ENCODE measurements at regions not wholly inside any gene's neighbourhood (a gene's known extent, or its start where the extent isn't known, plus 50 kb on each side); places are given as distances from the start of the nearest gene placed in this dataset.
"Not testable (repeated sequence)": the region's sequence is repeated elsewhere in the genome, so short reads cannot be mapped to it uniquely, and the experiment has no call there.

DNA sequence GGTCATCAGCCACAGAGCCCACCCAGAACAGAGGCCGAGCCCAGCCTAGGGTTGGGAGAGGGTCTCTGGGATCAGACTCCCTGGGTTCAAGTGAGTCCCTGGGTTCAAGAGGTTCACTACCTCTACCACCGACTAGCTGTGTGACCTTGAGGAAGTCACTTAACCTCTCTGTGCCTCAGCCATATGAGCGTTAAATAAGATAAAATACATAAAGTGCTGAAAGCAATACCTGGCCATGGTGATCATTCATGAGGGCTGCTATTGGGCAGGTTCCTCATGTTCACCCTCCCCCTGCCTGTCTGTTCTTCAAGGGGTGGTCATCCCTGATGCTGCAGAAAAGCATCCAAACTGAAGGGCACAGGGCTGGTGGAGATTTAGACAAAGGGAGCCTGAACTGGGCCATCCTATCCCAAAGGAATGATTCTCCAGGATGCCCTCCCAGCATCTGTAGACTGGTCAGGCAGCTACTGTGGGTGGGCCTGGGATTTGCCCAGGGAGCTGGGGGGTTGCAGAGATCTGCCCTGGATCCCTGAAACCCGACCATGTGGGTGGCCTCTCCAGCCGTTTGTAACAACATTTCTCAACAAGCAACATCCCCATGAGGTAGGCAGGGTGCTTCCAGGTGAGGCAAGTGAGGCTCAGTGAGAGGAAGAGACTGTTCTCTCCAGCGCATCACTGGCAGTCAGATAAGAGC, 196.6 kb downstream of the MATN1 start:
- no peak for DNase-seq (ENCODE audit: low read depth)
- H3K4me3 ChIP-seq (ENCODE audit: low read depth, low read length), result no peak overlapping the region
- TF ChIP-seq, protein P1, sequence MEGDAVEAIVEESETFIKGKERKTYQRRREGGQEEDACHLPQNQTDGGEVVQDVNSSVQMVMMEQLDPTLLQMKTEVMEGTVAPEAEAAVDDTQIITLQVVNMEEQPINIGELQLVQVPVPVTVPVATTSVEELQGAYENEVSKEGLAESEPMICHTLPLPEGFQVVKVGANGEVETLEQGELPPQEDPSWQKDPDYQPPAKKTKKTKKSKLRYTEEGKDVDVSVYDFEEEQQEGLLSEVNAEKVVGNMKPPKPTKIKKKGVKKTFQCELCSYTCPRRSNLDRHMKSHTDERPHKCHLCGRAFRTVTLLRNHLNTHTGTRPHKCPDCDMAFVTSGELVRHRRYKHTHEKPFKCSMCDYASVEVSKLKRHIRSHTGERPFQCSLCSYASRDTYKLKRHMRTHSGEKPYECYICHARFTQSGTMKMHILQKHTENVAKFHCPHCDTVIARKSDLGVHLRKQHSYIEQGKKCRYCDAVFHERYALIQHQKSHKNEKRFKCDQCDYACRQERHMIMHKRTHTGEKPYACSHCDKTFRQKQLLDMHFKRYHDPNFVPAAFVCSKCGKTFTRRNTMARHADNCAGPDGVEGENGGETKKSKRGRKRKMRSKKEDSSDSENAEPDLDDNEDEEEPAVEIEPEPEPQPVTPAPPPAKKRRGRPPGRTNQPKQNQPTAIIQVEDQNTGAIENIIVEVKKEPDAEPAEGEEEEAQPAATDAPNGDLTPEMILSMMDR (IDR thresholded peaks at IDR 0.05; ENCODE audit: low read depth, low read length), result no peak
- no peak for TF ChIP-seq MYC (IDR thresholded peaks at IDR 0.05; ENCODE audit: low read depth, low read length)

DNA sequence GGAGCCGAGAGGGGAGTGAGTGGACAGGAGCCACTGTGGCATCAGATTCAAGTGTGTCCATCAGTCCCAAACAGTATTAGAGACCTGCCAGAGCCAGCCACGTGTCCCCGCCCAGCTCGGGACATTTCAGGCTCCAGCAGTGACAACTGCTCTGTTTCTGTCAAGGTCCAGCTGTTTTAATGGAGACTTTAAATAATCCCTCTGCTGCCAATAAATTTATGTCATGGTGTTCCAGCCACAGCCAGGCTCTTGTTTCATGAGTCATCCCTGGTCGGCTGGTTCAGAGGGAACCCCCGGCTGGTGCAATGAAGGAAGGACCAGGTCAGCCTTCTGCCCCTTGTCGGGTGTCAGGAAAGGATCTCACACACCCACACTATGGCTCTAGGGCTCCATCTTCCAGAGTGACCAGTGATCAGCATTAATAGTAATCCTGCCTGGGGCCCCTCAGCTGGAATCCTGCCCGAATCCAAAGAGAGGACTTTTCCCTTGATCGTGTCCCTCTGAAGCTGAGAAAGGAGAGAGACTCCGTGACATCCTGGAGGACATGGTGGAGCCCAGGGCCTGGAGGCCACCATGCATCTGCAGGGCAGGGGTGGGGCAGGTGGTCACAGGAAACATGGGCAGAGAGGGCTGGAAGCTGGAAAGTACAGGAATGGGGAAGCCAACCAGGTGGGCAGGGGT, 197.3 kb downstream of the MATN1 start:
- DNase-seq (ENCODE audit: low read depth), result peak; percentile 9
- no peak for TF ChIP-seq MYC (IDR thresholded peaks at IDR 0.05; ENCODE audit: low read depth, low read length)
- no peak for TF ChIP-seq POLR2A (IDR thresholded peaks at IDR 0.05; ENCODE audit: extremely low read depth, insufficient read length)
- TF ChIP-seq, protein P1 (IDR thresholded peaks at IDR 0.05; ENCODE audit: low read depth, low read length), result no peak
- TF ChIP-seq, protein P2, sequence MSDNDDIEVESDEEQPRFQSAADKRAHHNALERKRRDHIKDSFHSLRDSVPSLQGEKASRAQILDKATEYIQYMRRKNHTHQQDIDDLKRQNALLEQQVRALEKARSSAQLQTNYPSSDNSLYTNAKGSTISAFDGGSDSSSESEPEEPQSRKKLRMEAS (IDR thresholded peaks at IDR 0.05; ENCODE audit: low read depth, low read length), result no peak
- H3K4me3 ChIP-seq (ENCODE audit: low read depth, low read length), result no peak overlapping the region

DNA sequence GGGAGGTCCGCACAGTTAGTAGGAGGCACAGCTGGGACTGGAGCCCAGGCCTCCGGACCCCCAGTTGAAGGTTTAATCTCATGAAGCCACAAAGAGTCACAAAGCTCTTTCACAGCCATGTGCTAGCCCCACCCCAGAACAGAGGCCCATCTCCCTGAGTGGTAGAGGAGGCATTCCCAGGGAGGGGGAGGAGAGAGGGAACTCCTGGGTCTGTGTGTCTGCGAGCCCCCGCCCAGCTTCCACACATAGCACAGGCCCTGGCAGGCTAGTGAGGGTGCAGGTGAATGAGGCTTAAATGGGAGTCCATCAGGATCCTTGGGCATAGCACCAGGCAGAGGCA, 197.8 kb downstream of the MATN1 start:
- H3K4me3 ChIP-seq (ENCODE audit: low read depth, low read length), result no peak overlapping the region
- TF ChIP-seq POLR2A (IDR thresholded peaks at IDR 0.05; ENCODE audit: extremely low read depth, insufficient read length) (no peak), MYC (IDR thresholded peaks at IDR 0.05; ENCODE audit: low read depth, low read length) (no peak)
- TF ChIP-seq, protein P2 (IDR thresholded peaks at IDR 0.05; ENCODE audit: low read depth, low read length), result no peak
- TF ChIP-seq, protein P1 (IDR thresholded peaks at IDR 0.05; ENCODE audit: low read depth, low read length), result no peak
- DNase-seq (ENCODE audit: low read depth), result no peak

DNA sequence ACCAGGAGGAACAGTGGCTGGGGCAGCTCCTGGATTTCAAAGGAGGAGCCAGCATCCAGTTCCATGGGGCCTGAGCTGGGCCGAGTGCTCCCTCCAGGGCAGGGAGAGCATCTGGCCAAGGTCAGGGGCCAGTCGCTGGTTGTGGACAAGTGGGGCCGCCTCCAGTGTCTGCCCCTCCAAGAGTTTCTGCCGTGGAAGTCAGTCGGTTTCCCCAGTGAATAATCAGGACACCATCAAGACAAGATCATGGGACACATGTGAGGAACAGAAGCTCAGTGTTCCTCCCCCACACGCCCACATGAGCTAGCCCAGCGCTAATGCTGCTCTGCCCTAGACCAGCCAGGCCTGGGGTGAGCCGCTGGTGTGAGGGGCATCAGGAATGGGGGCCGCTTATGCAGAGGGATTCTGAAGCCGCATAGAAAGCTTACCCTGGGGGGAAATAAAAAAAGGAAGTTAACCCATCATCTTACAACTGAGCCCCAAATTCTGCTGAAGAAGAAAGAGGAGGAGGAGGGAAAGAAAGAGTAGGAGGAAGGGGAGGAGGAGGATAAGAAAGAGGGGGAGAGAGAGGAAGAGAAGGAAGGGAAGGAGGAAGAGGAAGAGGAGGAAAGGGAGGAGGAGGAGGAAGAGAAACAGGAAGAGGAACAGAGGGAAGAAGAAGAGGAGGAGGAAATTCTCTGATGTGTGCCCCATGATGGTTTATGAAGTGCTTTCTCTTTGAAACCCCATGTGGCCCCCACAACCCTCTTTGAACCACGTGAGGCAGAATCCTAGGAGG, 198.4 kb downstream of the MATN1 start:
- DNase-seq (ENCODE audit: low read depth), result peak; percentile 9
- no peak overlapping the region for H3K4me3 ChIP-seq (ENCODE audit: low read depth, low read length)
- TF ChIP-seq, protein P1 (IDR thresholded peaks at IDR 0.05; ENCODE audit: low read depth, low read length), result no peak
- TF ChIP-seq, protein P2 (IDR thresholded peaks at IDR 0.05; ENCODE audit: low read depth, low read length), result no peak
- no peak for TF ChIP-seq MYC (IDR thresholded peaks at IDR 0.05; ENCODE audit: low read depth, low read length)
- TF ChIP-seq POLR2A (IDR thresholded peaks at IDR 0.05; ENCODE audit: extremely low read depth, insufficient read length), result no peak

DNA sequence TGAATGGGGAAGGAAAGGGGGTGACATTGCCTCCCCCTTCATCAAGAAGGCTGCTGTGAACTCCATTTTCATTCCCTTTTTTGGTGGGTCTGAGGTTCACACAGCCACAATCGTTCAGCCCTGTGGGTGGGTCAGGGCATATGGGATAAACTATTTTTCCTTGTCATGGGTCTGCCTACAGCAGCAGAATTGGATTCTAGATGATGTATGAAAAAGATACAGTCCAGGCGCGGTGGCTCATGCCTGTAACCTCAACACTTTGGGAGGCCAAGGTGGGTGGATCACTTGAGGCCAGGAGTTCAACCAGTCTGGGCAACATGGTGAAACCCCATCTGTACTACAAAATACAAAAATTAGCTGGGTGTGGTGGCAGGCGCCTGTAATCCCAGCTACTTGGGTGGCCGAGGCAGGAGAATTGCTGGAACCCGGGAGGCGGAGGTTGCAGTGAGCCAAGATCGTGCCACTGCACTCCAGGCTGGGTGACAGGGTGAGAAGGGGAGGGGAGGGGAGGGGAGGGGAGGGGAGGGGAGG, 199.3 kb downstream of the MATN1 start:
- H3K4me3 ChIP-seq (ENCODE audit: low read depth, low read length); DNase-seq (ENCODE audit: low read depth): not testable (repeated sequence)

Measured in NB4 (cell line).